Activated CD4-positive, alpha-beta T cell treated with anti-CD3 and anti-CD28 coated beads for 36 hours (primary cell): ENCODE measurements at regions not wholly inside any gene's neighbourhood (a gene's known extent, or its start where the extent isn't known, plus 50 kb on each side); places are given as distances from the start of the nearest gene placed in this dataset.

Source experiments
- ATAC-seq: fragments of 200-7000 bp; cut with Tn5 transposase; one replicate; pipeline ENCODE4 v1.10.0; 2021; ENCODE audit warnings: mild to moderate bottlenecking, moderate library complexity
- CTCF ChIA-PET: fragments of 350-600 bp; sonication (Branson Sonifier 250); formaldehyde crosslinking; loops from one replicate; lab custom pipeline; 2021; ENCODE audit warnings: antibody characterized with exemption; lab: Charles Lee
- POLR2A ChIA-PET: fragments of 350-600 bp; sonication (Branson Sonifier 250); formaldehyde crosslinking; loops from one replicate; lab custom pipeline; 2021; ENCODE audit warnings: antibody characterized with exemption, inconsistent platforms; lab: Charles Lee
- DNase-seq: peaks from one replicate; pipeline ENCODE4 v3.0.0-alpha.2; 2020
- H3K27ac Mint-ChIP-seq: one replicate; pipeline ENCODE4 v1.8.0; 2021; ENCODE audit warnings: mixed read lengths
- H3K27me3 Mint-ChIP-seq: one replicate; pipeline ENCODE4 v1.8.0; 2021; ENCODE audit warnings: mixed read lengths
- H3K36me3 Mint-ChIP-seq: one replicate; pipeline ENCODE4 v1.8.0; 2021; ENCODE audit warnings: low read depth, mixed read lengths
- H3K4me1 Mint-ChIP-seq: one replicate; pipeline ENCODE4 v1.8.0; 2021; ENCODE audit warnings: mixed read lengths
- H3K4me3 Mint-ChIP-seq: one replicate; pipeline ENCODE4 v1.8.0; 2021; ENCODE audit warnings: mild to moderate bottlenecking, moderate library complexity, mixed read lengths
- H3K9me3 Mint-ChIP-seq: one replicate; pipeline ENCODE4 v1.8.0; 2021; ENCODE audit warnings: low read depth, mixed read lengths
- intact Hi-C, 2 experiments: fragments of 100-400 bp; cut with DNase I in 1 of 2; cut with micrococcal nuclease in 1 of 2; formaldehyde crosslinking; loops; one replicate each; pipeline versions ENCODE4 v1.14.2 to v1.15.1; 2022 to 2024; cut with DNase I, micrococcal nuclease

DNA sequence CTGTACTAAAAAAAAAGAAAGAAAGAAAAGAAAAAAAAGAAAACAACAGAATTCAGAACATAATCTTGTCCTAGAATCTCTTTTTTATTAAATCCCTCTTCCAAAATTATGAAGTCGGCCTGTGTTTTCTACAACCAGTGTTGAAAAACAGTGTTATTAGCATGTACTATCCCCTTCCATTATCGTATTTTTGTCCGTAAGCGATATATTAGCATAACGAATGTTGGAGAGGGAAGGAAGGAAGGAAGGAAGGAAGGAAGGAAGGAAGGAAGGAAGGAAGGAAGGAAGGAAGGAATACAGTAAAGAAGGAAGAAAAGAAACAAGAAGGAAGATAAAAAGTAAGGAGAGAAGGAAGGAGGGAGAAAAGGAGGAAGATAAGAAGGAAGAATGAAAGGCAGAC lies 393.0 kb upstream of the TSHZ3 start:
- H3K4me3 Mint-ChIP-seq = no peak overlapping the region
- no peaks in the 10 kb centered on the region for H3K27me3 Mint-ChIP-seq
- ChIA-PET CTCF (no interaction called here), POLR2A (no interaction called here)
- H3K9me3 Mint-ChIP-seq = no peaks in the 10 kb centered on the region
- H3K4me1 Mint-ChIP-seq = no peaks in the 10 kb centered on the region
- H3K27ac Mint-ChIP-seq = no peak overlapping the region
- no peaks in the 10 kb centered on the region for H3K36me3 Mint-ChIP-seq
- intact Hi-C loops = no loop called here
- DNase-seq = no peak
- ATAC-seq = no peak

DNA sequence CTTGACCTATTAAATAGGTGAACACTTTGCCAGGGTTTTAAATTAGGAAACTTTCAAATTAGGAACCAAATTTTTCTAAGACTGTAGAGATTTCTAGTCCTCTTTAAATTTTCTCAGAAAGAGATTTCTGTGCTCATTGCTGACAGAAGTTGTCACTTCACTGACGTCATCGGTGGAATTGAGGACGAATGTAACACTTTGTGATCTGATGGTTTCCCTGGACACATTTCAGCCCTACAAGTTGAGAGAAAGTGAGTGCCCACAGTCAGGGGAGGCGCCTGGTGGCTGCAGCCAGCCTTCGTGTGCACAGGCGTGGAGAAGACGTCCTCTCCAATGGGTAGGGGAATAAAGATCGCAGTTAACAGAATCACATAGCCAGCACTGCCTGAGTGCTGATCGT lies 396.5 kb upstream of the TSHZ3 start:
- no peak for ATAC-seq
- ChIA-PET CTCF (no interaction called here), POLR2A (no interaction called here)
- Mint-ChIP-seq H3K4me1 (no peaks in the 10 kb centered on the region), H3K36me3 (no peaks in the 10 kb centered on the region), H3K4me3 (no peak overlapping the region), H3K9me3 (no peaks in the 10 kb centered on the region), H3K27ac (no peak overlapping the region), H3K27me3 (no peaks in the 10 kb centered on the region)
- intact Hi-C loops = no loop called here
- DNase-seq = no peak

DNA sequence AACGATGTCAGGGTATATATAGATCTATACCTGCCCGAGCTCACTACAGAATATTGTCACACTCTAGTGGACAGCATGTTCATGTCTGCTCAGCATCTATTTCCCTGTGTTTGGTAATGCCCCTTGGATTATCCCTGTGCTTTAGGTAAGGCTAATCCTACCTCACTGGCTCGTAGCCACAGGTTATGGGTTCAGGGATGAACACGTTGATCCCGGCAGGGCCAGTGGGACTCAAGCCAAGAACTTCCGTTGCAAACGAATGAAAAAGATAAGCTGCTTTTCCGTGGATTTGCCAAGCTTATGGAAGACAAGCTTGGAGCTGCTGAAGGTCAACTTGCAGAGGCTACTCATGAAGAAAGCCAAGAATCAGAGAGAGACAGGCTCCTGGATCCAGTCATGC lies 400.0 kb upstream of the TSHZ3 start:
- POLR2A ChIA-PET = no interaction called here
- CTCF ChIA-PET = interaction anchor here (0.6 kb wide), 2 partner anchors 11 to 546 kb away, joined by 3 to 5 read pairs; no protein-coding TSS in a partner anchor
- Mint-ChIP-seq H3K9me3 (no peaks in the 10 kb centered on the region), H3K27me3 (no peaks in the 10 kb centered on the region), H3K4me3 (no peak overlapping the region), H3K4me1 (no peaks in the 10 kb centered on the region), H3K27ac (no peak overlapping the region), H3K36me3 (no peaks in the 10 kb centered on the region)
- ATAC-seq = no peak
- no peak for DNase-seq
- intact Hi-C loops = no loop called here

DNA sequence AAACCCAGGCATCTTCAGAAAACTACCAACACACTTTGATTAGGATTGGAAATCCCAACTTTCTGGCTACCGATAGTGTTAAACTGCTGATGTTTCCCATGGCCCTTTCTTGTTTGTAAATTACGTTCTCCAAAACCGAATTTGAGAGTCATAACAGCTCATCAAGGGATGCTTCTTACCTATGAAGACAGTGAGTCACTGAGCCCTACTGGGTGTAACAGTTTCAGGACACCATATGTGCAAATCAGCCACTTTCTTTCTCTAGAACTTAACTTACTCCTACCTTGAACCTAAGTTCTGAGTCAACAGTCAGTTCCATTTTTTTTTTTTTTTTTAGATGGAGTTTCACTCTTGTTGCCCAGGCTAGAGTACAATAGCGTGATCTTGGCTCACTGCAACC lies 410.1 kb upstream of the TSHZ3 start:
- DNase-seq (no peak), ATAC-seq (no peak)
- H3K4me1 Mint-ChIP-seq = no peaks in the 10 kb centered on the region
- H3K27ac Mint-ChIP-seq = no peak overlapping the region
- H3K27me3 Mint-ChIP-seq = peaks cover 2% of the 10 kb centered on the region
- no peak overlapping the region for H3K4me3 Mint-ChIP-seq
- POLR2A ChIA-PET = no interaction called here
- H3K9me3 Mint-ChIP-seq = no peaks in the 10 kb centered on the region
- CTCF ChIA-PET = interaction anchor here (0.7 kb wide), 1 partner anchor 410 kb away, joined by 3 read pairs; no protein-coding TSS in a partner anchor
- intact Hi-C loops = no loop called here
- no peaks in the 10 kb centered on the region for H3K36me3 Mint-ChIP-seq

DNA sequence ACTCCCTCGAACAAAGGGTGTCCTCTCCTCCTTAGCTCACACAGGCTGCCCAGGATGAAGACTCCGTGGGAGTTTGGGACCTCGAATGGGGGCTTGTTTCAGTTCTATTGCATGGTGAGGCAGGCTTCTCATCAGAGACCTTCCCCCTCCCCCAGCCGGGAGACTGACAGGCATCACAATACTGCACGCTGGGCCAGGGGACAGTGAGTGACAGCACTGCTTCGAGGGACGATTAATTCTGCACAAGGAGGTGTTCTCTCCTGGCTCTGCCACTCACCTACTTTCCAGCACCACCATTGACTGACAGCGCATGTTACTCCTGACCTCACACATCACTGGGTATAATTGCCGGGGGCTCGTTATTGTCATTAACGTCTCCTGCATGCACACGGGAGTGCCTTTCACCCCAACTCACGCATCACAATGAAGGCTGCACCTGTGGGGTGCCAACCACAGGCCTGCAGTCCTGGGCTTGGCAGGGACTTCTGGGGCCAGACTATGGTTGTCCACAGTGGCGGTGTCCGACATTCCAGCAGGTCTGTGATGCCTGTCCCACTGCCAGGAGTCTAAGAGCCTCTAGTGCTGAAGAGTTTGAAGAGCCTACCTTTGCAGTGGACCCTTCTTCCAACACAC lies 412.2 kb upstream of the TSHZ3 start:
- ATAC-seq = no peak
- DNase-seq = no peak
- Mint-ChIP-seq H3K4me3 (no peak overlapping the region), H3K9me3 (peaks cover 2% of the 10 kb centered on the region), H3K4me1 (no peaks in the 10 kb centered on the region), H3K27me3 (peaks cover 5% of the 10 kb centered on the region), H3K27ac (no peak overlapping the region), H3K36me3 (no peaks in the 10 kb centered on the region)
- POLR2A ChIA-PET = no interaction called here
- CTCF ChIA-PET = no interaction called here
- intact Hi-C loops = no loop called here

DNA sequence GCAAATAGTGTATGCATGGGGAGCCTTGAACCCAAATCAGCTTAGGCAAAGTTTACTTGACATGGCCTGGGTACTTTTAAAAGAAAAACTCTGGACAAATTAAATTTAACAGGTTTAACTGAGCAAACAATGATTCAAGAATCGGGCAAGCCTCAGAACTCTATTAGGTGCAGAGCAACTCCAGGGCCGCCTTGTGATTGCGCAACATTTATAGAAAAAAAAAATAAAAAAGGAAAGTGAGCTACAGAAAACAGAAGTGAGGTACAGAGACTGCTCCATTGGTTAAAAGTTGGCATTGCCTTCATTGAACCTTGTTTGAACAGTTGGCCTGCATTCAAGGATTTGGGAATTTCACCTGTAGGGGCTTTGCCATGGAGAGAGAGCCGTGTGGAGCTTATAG lies 421.0 kb upstream of the TSHZ3 start:
- Mint-ChIP-seq H3K27me3 (peaks cover under 1% of the 10 kb centered on the region), H3K36me3 (no peaks in the 10 kb centered on the region), H3K4me1 (no peaks in the 10 kb centered on the region), H3K27ac (no peak overlapping the region), H3K9me3 (peaks cover 2% of the 10 kb centered on the region), H3K4me3 (no peak overlapping the region)
- intact Hi-C loops = no loop called here
- CTCF ChIA-PET = no interaction called here
- DNase-seq (no peak), ATAC-seq (no peak)
- POLR2A ChIA-PET = no interaction called here

DNA sequence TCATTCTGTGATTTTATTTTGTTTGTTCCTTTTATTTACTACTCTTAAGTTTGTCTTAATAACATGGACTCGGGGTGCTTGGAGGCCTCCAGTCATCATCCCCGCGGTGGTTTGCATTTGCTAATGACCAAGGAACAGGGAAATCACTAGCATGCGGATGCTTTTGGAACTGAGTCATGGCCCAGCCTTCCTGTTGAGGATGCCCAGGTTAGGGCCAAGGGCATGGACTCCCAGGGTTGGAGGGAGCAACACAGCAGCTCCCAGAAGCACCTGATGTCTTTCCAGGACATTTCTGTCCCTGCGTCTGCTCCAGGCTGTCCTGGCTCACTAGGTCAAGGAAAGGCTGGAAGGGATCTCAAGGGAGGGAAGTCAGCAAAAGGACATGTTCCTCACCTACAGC lies 423.7 kb upstream of the TSHZ3 start:
- Mint-ChIP-seq H3K27ac (no peak overlapping the region), H3K4me1 (no peaks in the 10 kb centered on the region), H3K9me3 (no peaks in the 10 kb centered on the region), H3K36me3 (no peaks in the 10 kb centered on the region), H3K27me3 (no peaks in the 10 kb centered on the region), H3K4me3 (no peak overlapping the region)
- ATAC-seq (no peak), DNase-seq (no peak)
- ChIA-PET POLR2A (no interaction called here), CTCF (no interaction called here)
- intact Hi-C loops = no loop called here

DNA sequence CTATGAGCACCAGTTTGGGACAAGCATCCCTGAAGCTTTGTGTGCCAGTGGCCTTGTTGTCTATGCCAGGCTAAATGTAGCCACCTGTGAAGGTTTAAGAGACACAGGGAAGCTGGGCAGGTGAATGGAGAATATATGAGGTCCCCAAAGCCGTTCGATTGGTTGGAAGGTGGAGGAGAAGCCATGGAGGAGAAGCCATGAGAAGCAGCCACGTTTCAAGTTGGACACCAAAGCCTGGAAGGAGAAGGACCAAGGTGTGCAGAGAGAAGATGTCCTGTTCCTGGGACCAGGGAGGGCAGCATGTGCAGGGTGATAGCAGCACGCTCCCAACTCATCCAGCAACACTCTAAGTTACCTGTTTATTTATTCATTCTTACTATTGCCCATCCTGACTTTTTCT lies 432.3 kb upstream of the TSHZ3 start:
- no peaks in the 10 kb centered on the region for H3K27me3 Mint-ChIP-seq
- intact Hi-C loops = no loop called here
- no peak for ATAC-seq
- DNase-seq = no peak
- H3K4me1 Mint-ChIP-seq = no peaks in the 10 kb centered on the region
- CTCF ChIA-PET = interaction anchor here (0.6 kb wide), 1 partner anchor 22 kb away, joined by 3 read pairs; no protein-coding TSS in a partner anchor
- H3K4me3 Mint-ChIP-seq = no peak overlapping the region
- H3K36me3 Mint-ChIP-seq = no peaks in the 10 kb centered on the region
- POLR2A ChIA-PET = no interaction called here
- no peak overlapping the region for H3K27ac Mint-ChIP-seq
- H3K9me3 Mint-ChIP-seq = no peaks in the 10 kb centered on the region

DNA sequence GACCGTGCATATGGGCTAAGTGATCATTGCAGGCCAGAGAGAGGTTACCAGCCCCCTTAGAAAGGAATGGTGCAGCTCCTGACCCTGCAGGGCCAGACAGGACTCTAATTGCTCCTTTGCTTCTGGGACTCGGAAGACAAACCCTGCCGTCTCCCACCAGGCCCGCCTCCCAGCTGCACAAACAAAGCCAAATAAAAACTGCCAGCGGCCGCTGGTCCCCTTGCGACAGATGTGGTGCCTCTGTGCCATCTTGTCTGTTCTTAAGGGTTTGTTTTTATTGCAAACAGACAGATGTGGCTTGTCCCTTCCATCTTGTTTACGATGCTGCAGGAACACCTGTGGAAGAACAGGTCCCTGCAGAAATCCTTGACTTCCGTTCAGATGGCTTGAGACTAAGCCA lies 434.4 kb upstream of the TSHZ3 start:
- H3K9me3 Mint-ChIP-seq = no peaks in the 10 kb centered on the region
- POLR2A ChIA-PET = no interaction called here
- ATAC-seq (no peak), DNase-seq (no peak)
- peaks cover 2% of the 10 kb centered on the region for H3K27me3 Mint-ChIP-seq
- no peaks in the 10 kb centered on the region for H3K36me3 Mint-ChIP-seq
- H3K4me3 Mint-ChIP-seq = no peak overlapping the region
- intact Hi-C loops = no loop called here
- CTCF ChIA-PET = interaction anchor here (0.7 kb wide), 1 partner anchor 89 kb away, joined by 3 read pairs; no protein-coding TSS in a partner anchor
- H3K4me1 Mint-ChIP-seq = no peaks in the 10 kb centered on the region
- no peak overlapping the region for H3K27ac Mint-ChIP-seq

DNA sequence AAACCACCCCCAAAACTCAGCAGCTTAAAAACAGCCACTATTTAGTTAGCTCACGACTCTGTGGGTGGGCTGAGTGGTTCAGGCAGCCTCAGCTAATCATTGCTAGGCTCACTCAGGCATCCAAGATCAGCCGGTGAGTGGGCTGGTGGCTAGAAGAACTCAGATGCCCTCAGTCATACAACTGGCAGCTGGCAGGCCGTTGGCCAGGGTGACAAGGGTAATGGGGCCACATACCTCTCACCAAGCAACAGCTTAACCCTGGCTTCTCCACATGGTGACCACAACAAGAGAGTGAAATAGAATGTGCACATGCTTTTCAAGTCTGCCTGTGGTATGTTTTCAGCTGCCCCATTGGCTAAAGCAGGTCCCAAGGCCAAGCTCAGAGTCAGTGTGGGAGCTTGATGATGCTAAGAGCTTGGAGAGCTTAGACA lies 435.4 kb upstream of the TSHZ3 start:
- ChIA-PET POLR2A (no interaction called here), CTCF (no interaction called here)
- Mint-ChIP-seq H3K4me3 (no peak overlapping the region), H3K36me3 (no peaks in the 10 kb centered on the region), H3K27ac (no peak overlapping the region), H3K9me3 (no peaks in the 10 kb centered on the region), H3K27me3 (peaks cover 3% of the 10 kb centered on the region), H3K4me1 (no peaks in the 10 kb centered on the region)
- intact Hi-C loops = no loop called here
- DNase-seq = no peak
- no peak for ATAC-seq

DNA sequence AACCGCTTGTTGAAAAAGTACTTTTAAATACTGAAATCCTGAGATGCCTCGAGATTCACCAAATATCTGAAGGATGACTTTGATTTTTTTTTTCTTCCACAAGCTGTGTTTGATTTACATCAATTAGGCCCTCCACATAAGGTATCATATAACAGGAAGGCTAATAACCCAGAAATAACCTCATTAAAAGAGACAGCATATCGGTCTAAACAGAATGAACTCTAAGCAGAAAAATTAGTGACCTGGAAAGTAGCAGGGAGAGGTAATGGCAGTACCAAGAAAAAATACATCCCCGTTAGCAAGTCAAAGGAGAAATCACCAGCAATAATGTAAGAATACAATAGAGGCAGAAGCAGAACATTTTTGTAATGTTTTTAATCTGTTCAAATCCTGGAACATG lies 452.4 kb upstream of the TSHZ3 start:
- Mint-ChIP-seq H3K9me3 (no peaks in the 10 kb centered on the region), H3K4me1 (no peaks in the 10 kb centered on the region), H3K27me3 (no peaks in the 10 kb centered on the region), H3K27ac (no peak overlapping the region), H3K36me3 (no peaks in the 10 kb centered on the region), H3K4me3 (no peak overlapping the region)
- no peak for ATAC-seq
- ChIA-PET CTCF (no interaction called here), POLR2A (no interaction called here)
- no peak for DNase-seq
- intact Hi-C loops = no loop called here

DNA sequence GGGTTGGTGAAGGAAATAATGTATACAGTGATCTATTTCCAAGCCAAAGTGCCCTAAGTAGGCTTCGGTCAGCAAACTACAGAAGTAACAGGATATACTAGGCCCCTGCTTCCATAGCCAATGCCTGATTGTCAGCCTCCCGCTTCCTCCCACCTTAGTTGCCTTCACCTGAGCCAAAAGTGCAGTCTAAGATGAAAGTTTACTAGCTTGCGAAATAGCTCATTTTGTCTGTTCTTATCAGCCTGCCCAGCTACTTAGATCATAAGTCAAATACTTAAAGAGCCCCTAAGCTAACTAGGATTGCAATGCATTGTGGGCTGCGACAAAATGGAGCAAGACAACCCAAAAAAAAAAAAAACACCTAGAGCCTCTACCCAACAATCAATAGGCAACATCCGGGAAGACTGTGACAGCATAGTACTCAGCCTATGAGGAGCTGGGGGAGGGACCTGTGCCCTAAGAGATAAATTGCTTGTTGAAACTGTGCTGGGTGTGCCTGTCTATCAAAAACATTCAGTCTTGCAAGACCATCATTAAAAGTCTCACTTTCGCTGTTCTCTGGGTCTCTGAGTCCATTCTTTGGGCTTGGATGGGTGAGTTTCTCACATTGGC lies 454.7 kb upstream of the TSHZ3 start:
- ATAC-seq = no peak
- H3K27me3 Mint-ChIP-seq = no peaks in the 10 kb centered on the region

More for the DNA sequence above, 454.7 kb upstream of the TSHZ3 start:
- Mint-ChIP-seq H3K4me1 (no peaks in the 10 kb centered on the region), H3K27ac (no peak overlapping the region), H3K36me3 (no peaks in the 10 kb centered on the region), H3K9me3 (no peaks in the 10 kb centered on the region), H3K4me3 (no peak overlapping the region)
- DNase-seq = no peak
- ChIA-PET POLR2A (no interaction called here), CTCF (no interaction called here)
- intact Hi-C loops = no loop called here
